Astrocyte (in vitro differentiated cells and primary cell): ENCODE measurements at regions not wholly inside any gene's neighbourhood (a gene's known extent, or its start where the extent isn't known, plus 50 kb on each side); places are given as distances from the start of the nearest gene placed in this dataset.

Experiments
- EZH2 ChIP-seq: IDR thresholded peaks from 2 replicates; pipeline ENCODE4 v1.6.1; 2012; ENCODE audit warnings: mild to moderate bottlenecking, low read length, inconsistent platforms; ENCODE audit not compliant: insufficient read depth
- TF ChIP-seq, protein P1 (sequence below): IDR thresholded peaks from 2 replicates; pipeline ENCODE4 v1.5.1; 2011; ENCODE audit warnings: low read depth, mild to moderate bottlenecking, inconsistent platforms, low read length, moderate library complexity; ENCODE audit not compliant: insufficient read depth

DNA sequence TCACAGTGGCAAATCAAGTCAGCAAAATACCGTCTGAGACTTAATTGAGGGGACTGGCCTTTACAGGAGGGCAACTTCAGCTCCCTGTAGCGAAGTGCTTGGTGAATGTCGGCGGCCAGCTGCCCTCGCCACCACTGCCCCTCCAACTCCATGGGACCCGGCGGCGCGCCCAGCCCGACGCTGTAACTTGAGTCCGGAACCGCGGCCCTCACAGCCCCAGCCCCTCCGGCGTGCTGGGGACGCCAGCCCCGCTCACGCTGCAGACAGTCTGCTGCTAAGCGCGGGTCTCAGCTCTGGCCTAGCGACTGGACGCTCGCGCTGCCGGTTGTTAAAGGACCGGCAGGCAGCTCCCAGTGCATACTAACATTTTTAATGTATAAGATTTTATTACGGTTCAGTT is 113.4 kb upstream of the NUPR2 start:
- TF ChIP-seq, protein P1, sequence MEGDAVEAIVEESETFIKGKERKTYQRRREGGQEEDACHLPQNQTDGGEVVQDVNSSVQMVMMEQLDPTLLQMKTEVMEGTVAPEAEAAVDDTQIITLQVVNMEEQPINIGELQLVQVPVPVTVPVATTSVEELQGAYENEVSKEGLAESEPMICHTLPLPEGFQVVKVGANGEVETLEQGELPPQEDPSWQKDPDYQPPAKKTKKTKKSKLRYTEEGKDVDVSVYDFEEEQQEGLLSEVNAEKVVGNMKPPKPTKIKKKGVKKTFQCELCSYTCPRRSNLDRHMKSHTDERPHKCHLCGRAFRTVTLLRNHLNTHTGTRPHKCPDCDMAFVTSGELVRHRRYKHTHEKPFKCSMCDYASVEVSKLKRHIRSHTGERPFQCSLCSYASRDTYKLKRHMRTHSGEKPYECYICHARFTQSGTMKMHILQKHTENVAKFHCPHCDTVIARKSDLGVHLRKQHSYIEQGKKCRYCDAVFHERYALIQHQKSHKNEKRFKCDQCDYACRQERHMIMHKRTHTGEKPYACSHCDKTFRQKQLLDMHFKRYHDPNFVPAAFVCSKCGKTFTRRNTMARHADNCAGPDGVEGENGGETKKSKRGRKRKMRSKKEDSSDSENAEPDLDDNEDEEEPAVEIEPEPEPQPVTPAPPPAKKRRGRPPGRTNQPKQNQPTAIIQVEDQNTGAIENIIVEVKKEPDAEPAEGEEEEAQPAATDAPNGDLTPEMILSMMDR = no peak
- no peak for TF ChIP-seq EZH2
